ENCODE measurements at regions not wholly inside any gene's neighbourhood (a gene's known extent, or its start where the extent isn't known, plus 50 kb on each side); places are given as distances from the start of the nearest gene placed in this dataset.
A peak's percentile ranks its signal among the peaks of the same experiment; 100 is the strongest.

DNA sequence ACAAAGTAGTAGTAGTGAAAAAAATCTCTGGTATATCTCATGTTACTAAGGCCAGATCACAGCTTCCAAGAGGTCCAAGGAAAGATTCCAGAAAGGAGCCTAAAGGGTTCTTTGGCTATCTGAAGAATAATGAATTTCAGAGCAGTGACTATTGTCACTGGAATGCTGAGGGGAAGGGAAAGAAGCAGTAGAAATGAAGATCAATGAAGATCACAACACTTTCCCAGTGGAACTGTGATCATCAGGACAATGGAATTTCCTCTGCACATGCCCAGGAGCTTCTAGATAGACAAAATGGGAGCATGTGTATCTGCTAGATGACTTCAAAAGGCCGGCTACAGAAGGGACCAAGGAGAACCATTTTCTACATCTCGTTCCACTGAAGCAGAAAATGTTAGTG, 219.5 kb upstream of the PHYHIPL start:
- 71 to 83% (median 79%) methylated on average over 2 of the region's 2 CpGs for WGBS, 4 donors
- intact Hi-C loops (cut with DNase I): loop anchor here in 7 of 10 donors (5.0 to 10.0 kb wide), 6 partner anchors 172 to 668 kb away; no protein-coding TSS in a partner anchor
- ATAC-seq: no peak

GRCh38 chr10:58957517-58957916, 218.9 kb upstream of the PHYHIPL start:
- H3K27me3 ChIP-seq: no peaks in the 10 kb centered on the region
- peaks cover 0 to 9% (median 0%) of the 10 kb centered on the region in 12 donors for H3K4me1 ChIP-seq
- TF ChIP-seq, protein P1, sequence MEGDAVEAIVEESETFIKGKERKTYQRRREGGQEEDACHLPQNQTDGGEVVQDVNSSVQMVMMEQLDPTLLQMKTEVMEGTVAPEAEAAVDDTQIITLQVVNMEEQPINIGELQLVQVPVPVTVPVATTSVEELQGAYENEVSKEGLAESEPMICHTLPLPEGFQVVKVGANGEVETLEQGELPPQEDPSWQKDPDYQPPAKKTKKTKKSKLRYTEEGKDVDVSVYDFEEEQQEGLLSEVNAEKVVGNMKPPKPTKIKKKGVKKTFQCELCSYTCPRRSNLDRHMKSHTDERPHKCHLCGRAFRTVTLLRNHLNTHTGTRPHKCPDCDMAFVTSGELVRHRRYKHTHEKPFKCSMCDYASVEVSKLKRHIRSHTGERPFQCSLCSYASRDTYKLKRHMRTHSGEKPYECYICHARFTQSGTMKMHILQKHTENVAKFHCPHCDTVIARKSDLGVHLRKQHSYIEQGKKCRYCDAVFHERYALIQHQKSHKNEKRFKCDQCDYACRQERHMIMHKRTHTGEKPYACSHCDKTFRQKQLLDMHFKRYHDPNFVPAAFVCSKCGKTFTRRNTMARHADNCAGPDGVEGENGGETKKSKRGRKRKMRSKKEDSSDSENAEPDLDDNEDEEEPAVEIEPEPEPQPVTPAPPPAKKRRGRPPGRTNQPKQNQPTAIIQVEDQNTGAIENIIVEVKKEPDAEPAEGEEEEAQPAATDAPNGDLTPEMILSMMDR (IDR thresholded peaks at IDR 0.05): no peak
- TF ChIP-seq POLR2A (IDR thresholded peaks at IDR 0.05): no peak
- ATAC-seq: no peak
- DNase-seq: no peak
- 71 to 80% (median 75%) methylated on average over 1 of the region's 1 CpG for WGBS, 4 donors
- intact Hi-C loops (cut with DNase I): loop anchor here in 7 of 10 donors (5.0 to 10.0 kb wide), 6 partner anchors 173 to 667 kb away; no protein-coding TSS in a partner anchor
- no peak overlapping the region for H3K4me3 ChIP-seq
- no peaks in the 10 kb centered on the region for H3K36me3 ChIP-seq
- H3K27ac ChIP-seq: no peak overlapping the region
- H3K9me3 ChIP-seq: peaks cover 0 to 3% (median 0%) of the 10 kb centered on the region in 12 donors

More for the DNA sequence above, 219.5 kb upstream of the PHYHIPL start:
- no peaks in the 10 kb centered on the region for H3K27me3 ChIP-seq
- peaks cover 0 to 3% (median 0%) of the 10 kb centered on the region in 12 donors for H3K9me3 ChIP-seq
- H3K4me1 ChIP-seq: peaks cover 0 to 10% (median 0%) of the 10 kb centered on the region in 12 donors
- no peak overlapping the region for H3K27ac ChIP-seq
- TF ChIP-seq POLR2A (IDR thresholded peaks at IDR 0.05): no peak
- TF ChIP-seq, protein P1 (IDR thresholded peaks at IDR 0.05): no peak
- H3K4me3 ChIP-seq: no peak overlapping the region
- no peaks in the 10 kb centered on the region for H3K36me3 ChIP-seq
- DNase-seq: no peak

GRCh38 chr10:58963101-58963534, 213.3 kb upstream of the PHYHIPL start:
- Histone ChIP-seq H3K27ac (no peak overlapping the region), H3K9me3 (peaks cover 0 to 3% (median 0%) of the 10 kb centered on the region in 12 donors), H3K36me3 (no peaks in the 10 kb centered on the region), H3K4me1 (no peaks in the 10 kb centered on the region), H3K27me3 (no peaks in the 10 kb centered on the region), H3K4me3 (no peak overlapping the region)
- no peak for DNase-seq
- intact Hi-C loops (cut with DNase I): no loop called here
- ATAC-seq: no peak
- 35 to 48% (median 44%) methylated on average over 3 of the region's 3 CpGs for WGBS, 4 donors
- TF ChIP-seq, protein P1 (IDR thresholded peaks at IDR 0.05): peak in 5 of 12 donors; percentile 2 to 20 (median 12)
- no peak for TF ChIP-seq POLR2A (IDR thresholded peaks at IDR 0.05)

DNA sequence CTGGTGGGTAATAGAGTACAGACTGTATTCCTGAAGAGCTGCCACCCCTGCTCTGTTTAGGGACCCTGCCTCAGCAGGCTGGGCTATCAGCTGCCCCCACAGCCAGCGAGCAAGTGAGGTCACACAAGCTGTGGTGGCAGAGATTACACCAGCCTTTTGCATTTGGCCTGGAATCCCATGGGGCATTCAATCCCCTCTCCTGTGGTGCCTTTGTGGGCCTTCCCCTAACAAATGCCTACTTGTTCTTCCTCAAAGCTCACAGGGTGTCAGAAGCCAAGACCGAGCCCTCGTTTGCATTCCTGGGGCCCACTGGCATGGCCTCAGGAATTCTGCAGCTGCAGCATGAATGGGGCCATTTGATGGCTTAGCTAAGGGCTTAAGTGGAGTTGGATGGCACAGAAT, 212.7 kb upstream of the PHYHIPL start:
- H3K9me3 ChIP-seq: peaks cover 0 to 3% (median 0%) of the 10 kb centered on the region in 12 donors
- no peak overlapping the region for H3K4me3 ChIP-seq
- intact Hi-C loops (cut with DNase I): no loop called here
- no peaks in the 10 kb centered on the region for H3K27me3 ChIP-seq
- no peak overlapping the region for H3K27ac ChIP-seq
- ATAC-seq (no peak), DNase-seq (no peak)
- TF ChIP-seq POLR2A (IDR thresholded peaks at IDR 0.05): no peak
- TF ChIP-seq, protein P1 (IDR thresholded peaks at IDR 0.05): no peak
- WGBS, 4 donors: 37 to 59% (median 44%) methylated on average over 3 of the region's 3 CpGs
- no peaks in the 10 kb centered on the region for H3K36me3 ChIP-seq
- H3K4me1 ChIP-seq: no peaks in the 10 kb centered on the region

All from heart left ventricle (tissue), 16 donors.